GM12872 (cell line): ENCODE measurements at regions not wholly inside any gene's neighbourhood (a gene's known extent, or its start where the extent isn't known, plus 50 kb on each side); places are given as distances from the start of the nearest gene placed in this dataset.

Source experiments
- TF ChIP-seq, protein P1 (sequence below): IDR thresholded peaks from 3 replicates; pipeline ENCODE4 v1.5.1; 2011; ENCODE audit warnings: low read depth, mild to moderate bottlenecking, low read length, moderate library complexity; ENCODE audit not compliant: insufficient read depth

DNA sequence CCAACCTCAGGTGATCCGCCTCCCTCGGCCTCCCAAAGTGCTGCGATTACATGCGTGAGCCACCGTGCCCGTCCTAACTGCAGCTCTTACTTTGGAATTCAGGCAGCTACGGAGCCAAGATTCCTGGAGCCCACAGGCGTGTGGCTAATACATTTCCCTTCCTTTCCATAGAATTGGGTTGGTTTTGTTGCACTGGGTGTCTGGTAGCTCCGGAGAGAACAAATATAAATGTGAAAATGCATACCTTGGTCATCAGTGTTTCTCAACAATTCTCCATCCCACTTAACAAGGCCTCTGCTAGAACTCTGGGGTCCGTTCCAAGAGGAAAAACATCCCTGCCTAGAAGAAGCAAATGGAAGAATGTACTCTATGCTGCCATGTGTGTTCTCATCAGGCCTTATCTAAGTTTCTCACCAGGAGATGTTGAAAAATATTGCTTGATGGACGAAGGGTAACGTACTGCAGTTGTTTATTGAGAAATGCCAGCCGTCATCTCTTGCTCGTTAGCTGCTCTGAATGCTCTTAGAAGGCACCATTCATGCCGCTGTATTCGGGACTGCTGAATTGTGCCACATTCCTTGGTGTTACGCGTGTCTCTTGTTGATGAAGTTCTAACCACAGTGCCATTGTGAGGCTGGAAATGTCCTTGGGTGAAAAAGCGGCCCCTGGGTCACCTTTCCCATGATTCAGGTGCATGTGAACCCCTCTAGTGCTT, 50.5 kb upstream of the CD99 start:
- TF ChIP-seq, protein P1, sequence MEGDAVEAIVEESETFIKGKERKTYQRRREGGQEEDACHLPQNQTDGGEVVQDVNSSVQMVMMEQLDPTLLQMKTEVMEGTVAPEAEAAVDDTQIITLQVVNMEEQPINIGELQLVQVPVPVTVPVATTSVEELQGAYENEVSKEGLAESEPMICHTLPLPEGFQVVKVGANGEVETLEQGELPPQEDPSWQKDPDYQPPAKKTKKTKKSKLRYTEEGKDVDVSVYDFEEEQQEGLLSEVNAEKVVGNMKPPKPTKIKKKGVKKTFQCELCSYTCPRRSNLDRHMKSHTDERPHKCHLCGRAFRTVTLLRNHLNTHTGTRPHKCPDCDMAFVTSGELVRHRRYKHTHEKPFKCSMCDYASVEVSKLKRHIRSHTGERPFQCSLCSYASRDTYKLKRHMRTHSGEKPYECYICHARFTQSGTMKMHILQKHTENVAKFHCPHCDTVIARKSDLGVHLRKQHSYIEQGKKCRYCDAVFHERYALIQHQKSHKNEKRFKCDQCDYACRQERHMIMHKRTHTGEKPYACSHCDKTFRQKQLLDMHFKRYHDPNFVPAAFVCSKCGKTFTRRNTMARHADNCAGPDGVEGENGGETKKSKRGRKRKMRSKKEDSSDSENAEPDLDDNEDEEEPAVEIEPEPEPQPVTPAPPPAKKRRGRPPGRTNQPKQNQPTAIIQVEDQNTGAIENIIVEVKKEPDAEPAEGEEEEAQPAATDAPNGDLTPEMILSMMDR, result no peak

DNA sequence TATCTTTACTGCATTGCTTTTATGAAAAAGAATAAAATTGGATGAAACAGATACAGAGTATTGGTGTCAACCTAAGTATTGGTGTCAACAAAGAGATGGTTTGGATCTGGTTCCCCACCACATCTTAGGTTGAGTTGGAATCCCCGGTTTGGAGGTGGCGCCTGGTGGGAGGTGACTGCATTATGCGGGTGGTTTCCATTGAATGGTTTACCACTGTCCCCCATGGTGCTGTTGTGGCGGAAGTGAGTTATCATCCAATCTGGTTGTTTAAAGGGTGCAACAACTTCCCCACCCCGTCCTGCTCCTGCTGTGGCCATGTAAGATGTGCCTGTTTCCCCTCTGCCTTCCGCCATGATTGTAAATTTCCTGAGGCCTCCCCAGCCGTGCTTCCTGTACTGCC, 52.8 kb upstream of the CD99 start:
- TF ChIP-seq, protein P1, result no peak

DNA sequence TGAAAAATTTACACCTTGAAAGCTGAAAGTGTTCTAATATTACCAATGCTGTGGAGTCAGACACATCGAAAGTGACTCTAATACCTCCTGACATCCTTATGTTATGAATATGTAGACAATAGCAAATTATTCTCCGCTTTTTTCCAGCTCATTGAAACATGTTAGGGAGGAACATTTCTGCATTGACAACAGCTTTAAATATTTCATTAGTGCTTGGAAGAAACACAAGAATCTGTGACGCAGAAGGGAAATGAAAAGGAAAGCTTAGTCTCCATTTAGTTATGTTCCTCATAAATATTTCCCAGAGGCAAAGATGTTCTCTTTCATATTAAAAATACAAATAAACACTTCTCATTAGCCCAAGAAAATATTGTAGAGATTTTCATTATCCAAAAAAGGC, 55.8 kb upstream of the CD99 start:
- TF ChIP-seq, protein P1, result no peak

DNA sequence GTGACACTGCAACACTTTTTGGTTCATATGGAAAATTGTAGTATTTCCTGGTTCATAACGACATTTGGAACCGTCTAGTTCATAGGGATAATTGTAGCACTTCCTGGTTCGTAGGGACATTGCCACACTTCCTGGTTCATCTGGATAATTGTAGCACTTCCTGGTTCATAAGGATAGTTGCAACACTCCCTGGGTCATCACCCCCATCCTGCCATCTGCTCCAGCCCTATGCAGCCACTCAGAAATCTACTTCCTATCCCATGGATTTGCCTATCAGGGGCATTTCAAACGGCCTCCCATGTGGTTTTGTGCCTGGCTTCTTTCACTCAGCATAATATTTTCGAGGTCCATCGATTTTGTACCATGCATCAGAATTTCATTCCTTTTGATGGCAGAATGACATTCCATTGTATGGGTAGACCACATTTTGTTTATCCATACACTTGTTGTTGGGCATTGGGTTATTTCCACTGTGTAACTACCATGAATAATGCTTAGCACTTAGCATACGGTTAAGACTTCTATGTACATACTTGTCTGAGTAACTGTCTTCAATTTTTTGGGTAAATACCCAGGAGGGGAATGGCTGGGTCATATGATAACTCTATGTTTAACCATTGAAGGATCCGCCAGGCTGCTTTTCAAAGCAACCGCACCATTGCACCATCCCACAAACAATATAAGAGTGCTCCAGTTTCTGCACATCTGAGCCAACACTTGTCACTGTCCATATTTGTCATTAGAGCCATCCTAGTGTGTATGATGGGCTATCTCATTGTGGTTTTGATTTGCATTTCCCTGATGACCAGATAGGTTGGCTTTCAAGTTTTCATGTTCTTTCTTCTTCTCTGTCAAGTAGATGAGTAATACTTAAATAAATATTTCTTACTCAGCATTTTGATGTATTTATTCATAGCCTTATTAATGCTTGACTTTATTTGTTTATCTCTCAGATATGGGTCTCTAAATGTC, 58.3 kb upstream of the CD99 start:
- TF ChIP-seq, protein P1, result no peak

DNA sequence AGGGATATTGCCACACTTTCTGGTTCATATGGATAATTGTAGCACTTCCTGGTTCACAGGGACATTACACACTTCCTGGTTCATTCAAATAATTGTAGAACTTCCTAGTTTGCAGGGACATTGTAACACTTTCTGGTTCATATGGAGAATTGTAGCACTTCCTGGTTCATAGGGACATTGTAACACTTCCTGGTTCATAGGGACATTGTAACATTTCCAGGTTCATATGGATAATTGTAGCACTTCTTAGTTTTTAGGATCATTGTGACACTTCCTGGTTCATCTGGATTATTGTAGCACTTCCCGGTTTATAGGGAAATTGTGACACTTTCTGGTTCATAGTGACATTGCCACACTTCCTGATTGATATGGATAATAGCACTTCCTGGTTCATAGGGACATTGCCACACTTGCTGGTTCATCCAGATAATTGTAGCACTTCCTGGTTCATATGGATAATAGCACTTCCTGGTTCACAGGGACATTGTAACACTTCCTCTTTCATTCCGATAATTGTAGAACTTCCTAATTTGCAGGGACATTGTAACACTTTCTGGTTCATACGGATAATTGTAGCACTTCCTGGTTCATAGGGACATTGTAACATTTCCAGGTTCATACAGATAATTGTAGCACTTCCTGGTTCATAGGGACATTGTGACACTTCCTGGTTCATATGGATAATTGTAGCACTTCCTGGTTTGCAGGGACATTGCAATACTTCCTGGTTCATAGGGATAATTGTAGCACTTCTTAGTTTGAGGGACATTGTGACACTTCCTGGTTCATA, 59.2 kb upstream of the CD99 start:
- TF ChIP-seq, protein P1, result no peak

DNA sequence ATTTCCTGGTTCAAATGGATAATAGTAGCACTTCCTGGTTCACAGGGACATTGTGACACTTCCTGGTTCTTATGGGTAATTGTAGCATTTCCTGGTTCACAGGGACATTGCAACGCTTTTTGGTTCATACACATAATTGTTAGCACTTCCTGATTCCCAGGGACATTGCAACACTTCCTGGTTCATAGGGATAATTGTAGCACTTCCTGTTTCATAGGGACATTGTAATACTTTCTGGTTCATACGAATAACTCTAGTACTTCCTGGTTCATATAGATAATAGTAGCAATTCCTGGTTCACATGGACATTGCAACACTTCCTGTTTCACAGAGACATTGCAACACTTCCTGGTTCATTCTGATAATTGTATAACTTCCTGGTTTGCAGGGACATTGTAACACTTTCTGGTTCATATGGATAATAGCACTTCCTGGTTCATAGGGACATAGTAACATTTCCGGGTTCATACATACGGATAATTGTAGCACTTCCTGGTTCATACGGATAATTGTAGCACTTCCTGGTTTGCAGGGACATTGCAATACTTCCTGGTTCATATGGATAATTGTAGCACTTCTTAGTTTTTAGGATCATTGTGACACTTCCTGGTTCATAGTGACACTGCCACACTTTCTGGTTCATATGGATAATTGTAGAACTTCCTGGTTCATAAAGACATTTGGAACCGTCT, 61.6 kb upstream of the CD99 start:
- TF ChIP-seq, protein P1, result no peak
